ENCODE measurements at regions not wholly inside any gene's neighbourhood (a gene's known extent, or its start where the extent isn't known, plus 50 kb on each side); places are given as distances from the start of the nearest gene placed in this dataset.

DNA sequence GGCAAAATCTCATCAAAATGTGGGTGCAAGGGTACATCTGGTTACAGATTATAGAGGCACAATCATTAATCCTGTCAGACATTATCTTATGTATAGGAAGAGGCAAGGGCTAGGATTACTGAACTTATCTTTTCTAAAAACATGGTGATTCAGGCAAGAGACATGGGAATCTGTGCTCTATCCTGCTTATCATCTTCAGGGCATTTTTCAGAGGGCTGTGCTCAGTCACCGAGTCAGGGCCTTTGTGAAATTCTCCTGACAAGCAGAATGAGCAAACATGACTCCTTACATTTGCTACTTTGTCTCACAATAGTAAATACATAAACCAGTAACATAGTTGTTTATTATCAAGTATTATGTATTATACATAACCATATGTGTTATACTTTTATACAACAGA lies 84.2 kb upstream of the KCTD8 start:
- Histone ChIP-seq H3K9me3 (replicated peaks; ENCODE audit: control insufficient read depth, insufficient read depth, low read length) (no peaks in the 10 kb centered on the region), H2AFZ (ENCODE audit: control insufficient read depth, low read depth, low read length) (no peak overlapping the region), H4K20me1 (ENCODE audit: control insufficient read depth, insufficient read depth) (no peaks in the 10 kb centered on the region), H3K4me1 (ENCODE audit: control insufficient read depth, insufficient read depth, low read length) (no peaks in the 10 kb centered on the region), H3K4me2 (ENCODE audit: control insufficient read depth, insufficient read depth) (no peak overlapping the region), H3K79me2 (ENCODE audit: control insufficient read depth, insufficient read depth, low read length) (no peaks in the 10 kb centered on the region), H3K9ac (ENCODE audit: control insufficient read depth, insufficient read depth, low read length) (no peak overlapping the region), H3K27me3 (replicated peaks in 1 of 2; ENCODE audit: control insufficient read depth in 2 of 2, insufficient read depth in 2 of 2, low read length in 1 of 2) (no peaks in the 10 kb centered on the region), H3K36me3 (ENCODE audit: control insufficient read depth in 2 of 2, insufficient read depth in 2 of 2, low read length in 1 of 2) (no peaks in the 10 kb centered on the region), H3K4me3 (no peak overlapping the region), H3K27ac (ENCODE audit: control insufficient read depth, insufficient read depth) (no peak overlapping the region)
- CTCF ChIA-PET = interaction anchor here (1.1 kb wide), 1 partner anchor 10 kb away, joined by 3 read pairs; no protein-coding TSS in a partner anchor
- no TSS peak for BruUV-seq (replicated peaks)
- SMC1A ChIA-PET (ENCODE audit: uncharacterized antibody, unreplicated experiment) = no interaction called here
- intact Hi-C loops (cut with micrococcal nuclease; ENCODE audit: unreplicated experiment) (no loop called here), in situ Hi-C loops (cut with MboI) (no loop called here)
- DNase-seq (ENCODE audit: low read depth, low spot score) (no peak), FAIRE-seq (no peak), ATAC-seq (no peak)
- POLR2A ChIA-PET = no interaction called here
- WGBS (ENCODE audit: insufficient coverage, insufficient replicate concordance, low lambda C conversion rate, missing lambda C conversion rate) = 0% methylated on average over 1 of the region's 1 CpG
- TF ChIP-seq EP300 (IDR thresholded peaks at IDR 0.05; ENCODE audit: borderline replicate concordance in 1 of 2, control insufficient read depth in 1 of 2, low read depth in 2 of 2, low read length in 2 of 2) = no peak
- TF ChIP-seq IRF3 (IDR thresholded peaks at IDR 0.05) = no peak
- TF ChIP-seq, protein P1, sequence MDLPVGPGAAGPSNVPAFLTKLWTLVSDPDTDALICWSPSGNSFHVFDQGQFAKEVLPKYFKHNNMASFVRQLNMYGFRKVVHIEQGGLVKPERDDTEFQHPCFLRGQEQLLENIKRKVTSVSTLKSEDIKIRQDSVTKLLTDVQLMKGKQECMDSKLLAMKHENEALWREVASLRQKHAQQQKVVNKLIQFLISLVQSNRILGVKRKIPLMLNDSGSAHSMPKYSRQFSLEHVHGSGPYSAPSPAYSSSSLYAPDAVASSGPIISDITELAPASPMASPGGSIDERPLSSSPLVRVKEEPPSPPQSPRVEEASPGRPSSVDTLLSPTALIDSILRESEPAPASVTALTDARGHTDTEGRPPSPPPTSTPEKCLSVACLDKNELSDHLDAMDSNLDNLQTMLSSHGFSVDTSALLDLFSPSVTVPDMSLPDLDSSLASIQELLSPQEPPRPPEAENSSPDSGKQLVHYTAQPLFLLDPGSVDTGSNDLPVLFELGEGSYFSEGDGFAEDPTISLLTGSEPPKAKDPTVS (IDR thresholded peaks at IDR 0.05; ENCODE audit: low read depth, low read length) = no peak
- no peak for TF ChIP-seq NR2F1 (conservative IDR thresholded peaks at IDR 0.05)
- TF ChIP-seq HDAC6 (IDR thresholded peaks at IDR 0.05; ENCODE audit: unreplicated experiment) = no peak
- RAD21 ChIA-PET (ENCODE audit: unreplicated experiment) = no interaction called here

All from GM12878 (cell line).